Esophagus muscularis mucosa (tissue), 3 donors: ENCODE measurements at regions not wholly inside any gene's neighbourhood (a gene's known extent, or its start where the extent isn't known, plus 50 kb on each side); places are given as distances from the start of the nearest gene placed in this dataset.

ENCODE experiments used
- CTCF ChIP-seq, 3 experiments: fragments of 200-600 bp in 2 of 3; fragments of 450-650 bp in 1 of 3; sonication (generic) in 2 of 3; IDR thresholded peaks; one replicate each; pipeline ENCODE4 v1.5.1; 2017 to 2019; ENCODE audit warnings: antibody characterized with exemption in 3 of 3, mild to moderate bottlenecking in 2 of 3, moderate library complexity in 1 of 3
- POLR2AphosphoS5 ChIP-seq, 2 donors: sonication (generic); formaldehyde crosslinking; IDR thresholded peaks; one replicate each; pipeline ENCODE4 v1.6.1; 2017; ENCODE audit warnings: antibody characterized with exemption in 2 of 2

GRCh38 chr11:96949464-96949863, 559.7 kb downstream of the JRKL start:
- no peak for TF ChIP-seq CTCF (IDR thresholded peaks at IDR 0.05)
- no peak for TF ChIP-seq POLR2AphosphoS5 (IDR thresholded peaks at IDR 0.05)
